Naive thymus-derived CD8-positive, alpha-beta T cell (primary cell): ENCODE measurements at regions not wholly inside any gene's neighbourhood (a gene's known extent, or its start where the extent isn't known, plus 50 kb on each side); places are given as distances from the start of the nearest gene placed in this dataset.
"Not testable (repeated sequence)": the region's sequence is repeated elsewhere in the genome, so short reads cannot be mapped to it uniquely, and the experiment has no call there.

Experiments used
- ATAC-seq, 2 donors: fragments of 150-1000 bp; cut with Tn5 transposase in 1 of 2; sonication (Bioruptor Pico), chemical (Tn5 transposase) in 1 of 2; 1 replicate in 1 of 2; 2 replicates in 1 of 2; pipeline ENCODE4 v1.10.0; 2021; ENCODE audit warnings: mild to moderate bottlenecking in 2 of 2, moderate library complexity in 2 of 2
- POLR2A ChIA-PET: fragments of 350-600 bp; sonication (Branson Sonifier 250); formaldehyde crosslinking; loops from one replicate; lab custom pipeline; 2021; ENCODE audit warnings: antibody characterized with exemption; lab: Charles Lee
- DNase-seq, 10 donors: peaks; one replicate each; pipeline versions ENCODE4 v3.0.0 to v3.0.0-alpha.2; 2020 to 2022
- H3K27ac Mint-ChIP-seq, 10 donors: one replicate each; pipeline ENCODE4 v1.8.0; 2020 to 2022; ENCODE audit warnings: mild to moderate bottlenecking in 10 of 10, mixed read lengths in 10 of 10, moderate library complexity in 4 of 10, inconsistent platforms in 1 of 10
- H3K27me3 Mint-ChIP-seq, 5 donors: one replicate each; pipeline ENCODE4 v1.8.0; 2021 to 2022; ENCODE audit warnings: mixed read lengths in 5 of 5
- H3K36me3 Mint-ChIP-seq, 3 donors: one replicate each; pipeline ENCODE4 v1.8.0; 2020 to 2022; ENCODE audit warnings: mixed read lengths in 3 of 3, mild to moderate bottlenecking in 2 of 3, inconsistent platforms in 1 of 3
- H3K4me1 Mint-ChIP-seq, 4 donors: one replicate each; pipeline ENCODE4 v1.8.0; 2021 to 2022; ENCODE audit warnings: mixed read lengths in 4 of 4
- H3K4me3 Mint-ChIP-seq, 10 donors: one replicate each; pipeline ENCODE4 v1.8.0; 2020 to 2022; ENCODE audit warnings: mild to moderate bottlenecking in 10 of 10, mixed read lengths in 10 of 10, moderate library complexity in 6 of 10, inconsistent platforms in 1 of 10
- H3K9me3 Mint-ChIP-seq, 9 donors: one replicate each; pipeline ENCODE4 v1.8.0; 2020 to 2022; ENCODE audit warnings: mixed read lengths in 9 of 9, mild to moderate bottlenecking in 3 of 9, inconsistent platforms in 1 of 9, moderate library complexity in 1 of 9

DNA sequence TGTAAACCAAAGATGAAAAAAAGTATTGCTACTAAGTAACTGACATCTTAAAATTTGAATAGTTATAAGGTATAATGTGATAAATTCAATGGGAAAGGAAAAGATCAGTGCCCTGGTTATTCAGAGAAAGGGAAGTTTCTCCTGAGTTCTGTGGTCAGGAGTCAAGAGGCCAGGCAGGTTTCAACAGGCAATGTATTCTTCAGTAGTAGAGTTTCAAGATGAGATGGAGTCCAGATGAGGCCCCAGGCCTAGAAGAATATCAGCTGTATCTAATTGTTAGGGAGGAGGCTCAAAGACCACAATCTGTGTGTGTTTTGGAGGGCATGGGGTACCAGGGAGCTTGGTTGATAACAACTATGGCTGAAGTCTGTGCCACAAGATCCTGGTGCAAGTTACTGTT, 101.4 kb upstream of the DLX6 start:
- Mint-ChIP-seq H3K4me3 (no peak overlapping the region), H3K27me3 (peaks cover 2 to 12% (median 11%) of the 10 kb centered on the region in 5 donors), H3K4me1 (no peaks in the 10 kb centered on the region), H3K36me3 (no peaks in the 10 kb centered on the region), H3K27ac (no peak overlapping the region), H3K9me3 (peaks cover 0 to 3% (median 0%) of the 10 kb centered on the region in 9 donors)
- POLR2A ChIA-PET: no interaction called here
- DNase-seq (no peak), ATAC-seq (no peak)

DNA sequence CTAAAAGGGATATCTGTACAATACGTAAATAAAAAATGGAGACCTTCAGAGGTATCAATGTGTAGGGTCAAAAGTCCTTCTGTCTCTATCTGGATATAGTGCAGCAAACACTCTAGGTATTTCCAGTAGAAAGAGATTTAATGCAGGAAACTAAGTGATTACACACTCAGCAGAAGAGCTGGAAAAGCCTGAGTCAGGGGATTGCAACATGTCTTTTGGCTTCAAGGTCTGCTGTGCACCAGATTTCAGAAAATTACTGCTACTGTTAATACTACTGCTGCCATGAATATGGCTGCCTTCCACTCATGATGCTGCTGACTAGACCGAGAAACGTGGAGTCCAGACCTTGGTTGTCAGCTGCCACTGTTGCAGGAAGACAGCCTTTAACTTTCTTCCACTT, 94.9 kb upstream of the DLX6 start:
- Mint-ChIP-seq H3K9me3 (peaks cover 0 to 2% (median 0%) of the 10 kb centered on the region in 9 donors), H3K36me3 (no peaks in the 10 kb centered on the region), H3K4me3 (no peak overlapping the region), H3K27me3 (peaks cover 10 to 20% (median 11%) of the 10 kb centered on the region in 5 donors), H3K27ac (no peak overlapping the region), H3K4me1 (no peaks in the 10 kb centered on the region)
- DNase-seq (no peak), ATAC-seq (no peak)
- POLR2A ChIA-PET: no interaction called here

DNA sequence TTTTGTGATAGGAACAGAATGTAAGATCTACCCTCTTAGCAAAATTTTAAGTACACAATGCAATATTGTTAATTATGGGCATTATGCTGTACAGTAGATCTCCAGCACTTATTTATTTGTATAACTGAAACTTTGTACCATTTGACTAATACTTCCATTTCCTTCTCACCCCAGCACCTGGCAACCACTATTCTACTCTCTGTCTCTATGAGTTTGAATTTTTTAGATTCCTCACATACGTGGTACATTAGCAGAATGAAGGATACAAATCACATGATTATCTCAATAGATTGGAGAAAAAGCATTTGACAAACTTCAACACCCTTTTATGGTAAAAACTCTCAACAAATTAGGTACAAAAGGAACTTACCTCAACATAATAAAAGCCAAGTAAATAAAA, 90.3 kb upstream of the DLX6 start:
- POLR2A ChIA-PET: no interaction called here
- H3K4me3 Mint-ChIP-seq: no peak overlapping the region
- ATAC-seq: no peak
- peaks cover 9 to 25% (median 17%) of the 10 kb centered on the region in 5 donors for H3K27me3 Mint-ChIP-seq
- no peaks in the 10 kb centered on the region for H3K36me3 Mint-ChIP-seq
- no peaks in the 10 kb centered on the region for H3K4me1 Mint-ChIP-seq
- no peak for DNase-seq
- H3K27ac Mint-ChIP-seq: no peak overlapping the region
- H3K9me3 Mint-ChIP-seq: no peaks in the 10 kb centered on the region

DNA sequence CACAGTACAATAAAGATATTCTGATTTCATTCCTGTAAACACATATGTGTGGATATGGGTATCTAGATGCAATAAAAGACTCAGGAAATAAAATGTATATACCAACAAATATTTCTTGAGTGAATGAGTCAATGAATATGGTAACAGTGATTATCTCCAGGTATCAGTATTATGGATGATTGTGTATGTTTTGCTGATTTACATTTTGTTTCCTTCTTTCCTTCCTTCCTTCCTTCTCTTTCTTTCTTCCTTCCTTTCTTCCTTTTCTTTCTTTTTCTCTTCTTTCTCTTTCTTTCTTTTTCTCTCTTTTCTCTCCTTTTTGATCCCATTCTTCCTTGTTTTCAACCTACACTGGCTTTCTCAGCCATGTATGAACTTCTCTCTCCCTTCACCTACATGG, 85.3 kb upstream of the DLX6 start:
- Mint-ChIP-seq H3K27me3 (peaks cover 19 to 45% (median 25%) of the 10 kb centered on the region in 5 donors), H3K4me1 (no peaks in the 10 kb centered on the region), H3K27ac (no peak overlapping the region), H3K36me3 (no peaks in the 10 kb centered on the region), H3K9me3 (no peaks in the 10 kb centered on the region), H3K4me3 (no peak overlapping the region)
- DNase-seq (no peak), ATAC-seq (no peak)
- POLR2A ChIA-PET: no interaction called here

DNA sequence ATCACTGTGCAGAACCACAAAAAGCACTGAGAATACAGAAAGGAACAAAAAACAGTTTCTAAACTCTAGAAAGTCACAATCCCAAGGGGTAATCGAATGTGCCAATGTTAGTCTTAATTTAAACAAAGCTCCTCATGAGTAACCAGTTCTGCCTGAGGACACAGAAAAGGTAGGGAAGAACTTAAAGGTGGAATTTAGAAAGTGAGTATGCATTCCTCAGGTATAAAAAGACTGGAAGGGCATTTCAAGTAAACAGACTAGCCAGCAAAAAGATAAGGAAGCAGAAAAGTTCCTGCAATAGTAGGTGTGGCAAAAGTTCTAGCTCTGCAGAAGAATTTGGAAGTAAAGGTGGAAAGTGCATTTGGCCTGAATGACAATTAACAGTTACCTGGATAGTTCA, 84.6 kb upstream of the DLX6 start:
- no peak for ATAC-seq
- Mint-ChIP-seq H3K4me1 (no peaks in the 10 kb centered on the region), H3K27ac (no peak overlapping the region), H3K27me3 (peaks cover 14 to 45% (median 23%) of the 10 kb centered on the region in 5 donors), H3K4me3 (no peak overlapping the region), H3K36me3 (no peaks in the 10 kb centered on the region), H3K9me3 (no peaks in the 10 kb centered on the region)
- POLR2A ChIA-PET: no interaction called here
- no peak for DNase-seq

DNA sequence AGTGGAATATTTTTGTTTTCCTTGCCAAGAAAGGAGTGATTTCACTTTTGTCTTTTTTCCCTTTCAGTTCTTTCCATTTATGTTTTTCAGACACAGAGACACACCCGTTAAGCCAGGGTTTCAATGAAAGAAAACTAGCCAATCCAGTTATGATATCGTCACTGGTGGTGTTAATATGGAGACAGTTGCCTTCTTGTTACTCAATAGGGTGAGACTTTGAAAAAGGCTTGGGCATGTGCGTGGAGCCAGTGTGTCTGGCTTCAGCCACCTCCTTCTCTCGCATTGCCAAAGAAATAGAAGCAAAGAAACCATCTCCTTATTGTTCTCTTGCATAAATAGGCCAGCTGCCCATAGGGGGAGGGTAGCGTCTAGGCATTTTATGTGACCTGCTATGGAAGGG, 84.1 kb upstream of the DLX6 start:
- no peak overlapping the region for H3K27ac Mint-ChIP-seq
- POLR2A ChIA-PET: no interaction called here
- ATAC-seq (no peak), DNase-seq (no peak)
- no peaks in the 10 kb centered on the region for H3K4me1 Mint-ChIP-seq
- H3K4me3 Mint-ChIP-seq: no peak overlapping the region
- peaks cover 14 to 45% (median 23%) of the 10 kb centered on the region in 5 donors for H3K27me3 Mint-ChIP-seq
- H3K36me3 Mint-ChIP-seq: no peaks in the 10 kb centered on the region
- no peaks in the 10 kb centered on the region for H3K9me3 Mint-ChIP-seq

DNA sequence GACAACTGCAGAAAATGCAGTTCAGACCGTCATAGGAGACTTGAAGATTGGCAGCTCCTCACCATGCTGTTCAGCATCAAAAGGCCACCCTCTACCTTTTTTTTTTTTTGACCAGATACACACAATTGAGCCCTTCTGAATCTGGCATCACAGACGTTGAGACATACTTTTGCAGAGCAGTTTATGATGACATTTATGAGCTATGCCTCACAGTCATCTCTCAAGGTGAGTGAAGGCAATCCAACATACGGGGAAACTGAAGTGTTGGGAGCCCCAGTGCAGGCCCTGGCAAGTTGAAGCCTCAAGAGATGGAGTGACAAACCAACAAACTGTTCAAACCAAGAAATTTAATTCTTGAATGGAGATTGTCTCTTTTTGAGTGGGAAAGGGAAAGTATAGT, 83.6 kb upstream of the DLX6 start:
- H3K27ac Mint-ChIP-seq: no peak overlapping the region
- no peak for ATAC-seq

DNA sequence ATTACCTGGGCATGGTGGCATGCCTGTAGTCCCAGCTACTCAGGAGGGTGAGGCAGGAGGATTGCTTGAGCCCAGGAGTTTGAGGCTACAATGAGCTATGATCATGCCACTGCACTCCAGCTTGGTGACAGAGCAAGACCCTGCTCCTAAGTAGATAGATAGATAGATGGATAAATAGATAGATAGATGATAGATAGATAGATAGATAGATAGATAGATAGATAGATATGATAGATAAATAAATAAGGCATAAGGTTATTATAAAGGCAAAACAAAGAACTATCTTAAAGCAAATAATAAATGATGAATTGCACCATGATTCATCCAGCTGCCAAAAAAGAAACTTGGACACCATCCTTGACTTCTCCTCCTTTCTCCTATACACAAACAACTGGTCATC, 82.0 kb upstream of the DLX6 start:
- H3K27ac Mint-ChIP-seq, DNase-seq, POLR2A ChIA-PET, H3K4me1 Mint-ChIP-seq, H3K9me3 Mint-ChIP-seq, H3K36me3 Mint-ChIP-seq, H3K4me3 Mint-ChIP-seq, ATAC-seq: not testable (repeated sequence)
- H3K27me3 Mint-ChIP-seq: peaks cover 11 to 45% (median 20%) of the 10 kb centered on the region in 5 donors

More for the DNA sequence above, 83.6 kb upstream of the DLX6 start:
- no peaks in the 10 kb centered on the region for H3K9me3 Mint-ChIP-seq
- no peak overlapping the region for H3K4me3 Mint-ChIP-seq
- H3K36me3 Mint-ChIP-seq: no peaks in the 10 kb centered on the region
- peaks cover 14 to 45% (median 23%) of the 10 kb centered on the region in 5 donors for H3K27me3 Mint-ChIP-seq
- DNase-seq: no peak
- no peaks in the 10 kb centered on the region for H3K4me1 Mint-ChIP-seq
- POLR2A ChIA-PET: no interaction called here

DNA sequence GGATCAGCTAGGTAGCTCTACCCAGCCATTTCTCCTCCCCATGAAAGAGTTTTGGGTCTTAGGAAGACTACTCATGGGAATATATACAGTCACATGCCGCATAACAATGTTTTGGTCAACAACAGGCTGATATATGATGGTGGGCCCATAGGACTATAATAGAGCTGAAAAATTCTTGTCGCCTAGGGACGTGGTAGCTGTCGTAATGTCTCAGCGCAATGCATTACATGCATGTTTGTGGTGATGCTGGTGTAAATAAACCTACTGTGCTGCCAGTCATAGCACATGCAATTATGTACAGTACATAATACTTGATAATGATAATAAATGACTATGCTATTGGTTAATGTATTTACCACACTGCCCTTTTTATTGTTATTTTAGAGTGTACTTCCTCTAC, 78.2 kb upstream of the DLX6 start:
- Mint-ChIP-seq H3K4me1 (no peaks in the 10 kb centered on the region), H3K9me3 (no peaks in the 10 kb centered on the region)

DNA sequence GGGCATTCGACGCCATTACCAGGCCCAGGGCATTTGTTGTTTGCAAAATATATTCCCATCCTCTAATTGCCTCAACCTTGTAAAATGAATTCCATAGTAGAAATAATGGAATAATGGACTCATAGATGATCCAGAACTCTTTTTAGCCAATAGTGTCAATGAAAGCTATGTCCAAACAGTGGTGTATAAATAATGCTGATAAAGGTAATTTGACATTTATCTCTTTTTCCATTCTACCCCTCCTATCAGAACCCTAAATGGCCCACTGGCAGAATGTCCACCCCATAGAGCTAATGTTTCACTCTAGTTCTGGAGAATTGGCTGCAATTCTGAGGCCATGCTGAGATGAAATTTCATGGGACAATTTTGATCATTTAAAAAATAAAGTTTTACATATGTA, 76.4 kb upstream of the DLX6 start:
- peaks cover 2 to 22% (median 7%) of the 10 kb centered on the region in 5 donors for H3K27me3 Mint-ChIP-seq
- no peak for ATAC-seq
- H3K4me3 Mint-ChIP-seq: no peak overlapping the region
- no peaks in the 10 kb centered on the region for H3K36me3 Mint-ChIP-seq
- no peaks in the 10 kb centered on the region for H3K9me3 Mint-ChIP-seq
- H3K4me1 Mint-ChIP-seq: no peaks in the 10 kb centered on the region
- POLR2A ChIA-PET: no interaction called here
- no peak overlapping the region for H3K27ac Mint-ChIP-seq
- DNase-seq: no peak

More for the DNA sequence above, 78.2 kb upstream of the DLX6 start:
- POLR2A ChIA-PET: no interaction called here
- H3K4me3 Mint-ChIP-seq: no peak overlapping the region
- no peak for DNase-seq
- H3K36me3 Mint-ChIP-seq: no peaks in the 10 kb centered on the region
- H3K27me3 Mint-ChIP-seq: peaks cover 7 to 36% (median 12%) of the 10 kb centered on the region in 5 donors
- ATAC-seq: no peak
- H3K27ac Mint-ChIP-seq: no peak overlapping the region

DNA sequence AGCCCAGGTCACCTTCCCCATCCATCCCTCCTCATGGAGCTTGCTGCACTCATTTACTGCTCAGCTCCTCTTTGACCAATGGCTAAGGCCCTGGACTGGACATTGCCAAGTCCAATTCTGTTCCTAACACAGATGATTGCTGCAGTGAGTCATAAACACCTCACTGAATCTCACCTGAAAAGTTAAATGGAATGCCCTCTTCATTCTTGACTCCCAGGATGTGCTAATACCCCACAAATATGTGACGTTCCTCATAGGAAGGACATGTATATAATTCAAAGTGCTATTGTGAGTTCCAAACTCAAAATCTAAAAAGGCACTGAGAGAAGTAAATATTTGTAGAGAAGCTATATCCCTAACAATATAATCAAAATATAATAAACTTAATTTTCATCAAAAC, 73.5 kb upstream of the DLX6 start:
- POLR2A ChIA-PET: no interaction called here
- no peaks in the 10 kb centered on the region for H3K4me1 Mint-ChIP-seq
- H3K9me3 Mint-ChIP-seq: no peaks in the 10 kb centered on the region
- H3K4me3 Mint-ChIP-seq: no peak overlapping the region
- peaks cover 0 to 17% (median 1%) of the 10 kb centered on the region in 5 donors for H3K27me3 Mint-ChIP-seq
- ATAC-seq (no peak), DNase-seq (no peak)
- no peaks in the 10 kb centered on the region for H3K36me3 Mint-ChIP-seq
- H3K27ac Mint-ChIP-seq: no peak overlapping the region

DNA sequence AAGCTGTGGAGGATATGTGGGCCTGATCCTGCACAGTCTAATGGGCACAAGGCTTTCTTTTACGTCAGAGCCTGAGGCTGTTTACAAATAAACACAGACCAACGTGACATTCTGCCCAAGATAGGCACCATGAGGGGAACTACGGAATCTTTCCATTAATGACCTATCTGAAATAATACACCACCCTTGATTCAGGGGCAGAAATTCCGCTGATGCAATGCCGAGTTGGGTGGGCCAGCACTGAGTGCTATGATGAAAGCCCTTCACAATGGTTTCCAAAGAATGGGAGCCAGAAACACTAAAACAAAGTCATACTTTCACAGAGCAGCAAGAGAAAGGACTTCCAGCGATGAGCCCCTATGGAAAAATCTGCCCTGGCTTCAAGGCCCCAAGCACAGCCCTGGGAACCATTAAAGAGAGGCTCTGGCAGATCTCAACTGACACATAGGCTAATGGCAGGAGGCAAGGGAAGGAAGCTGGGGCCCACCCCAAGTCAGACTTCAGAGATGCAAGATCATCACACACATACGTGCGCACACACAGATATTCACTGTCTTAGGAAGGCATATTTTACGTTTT, 72.2 kb upstream of the DLX6 start:
- no peak for ATAC-seq
- Mint-ChIP-seq H3K4me1 (no peaks in the 10 kb centered on the region), H3K4me3 (no peak overlapping the region), H3K36me3 (no peaks in the 10 kb centered on the region), H3K27ac (no peak overlapping the region), H3K9me3 (no peaks in the 10 kb centered on the region), H3K27me3 (peaks cover 0 to 17% (median 1%) of the 10 kb centered on the region in 5 donors)
- POLR2A ChIA-PET: no interaction called here
- DNase-seq: no peak

DNA sequence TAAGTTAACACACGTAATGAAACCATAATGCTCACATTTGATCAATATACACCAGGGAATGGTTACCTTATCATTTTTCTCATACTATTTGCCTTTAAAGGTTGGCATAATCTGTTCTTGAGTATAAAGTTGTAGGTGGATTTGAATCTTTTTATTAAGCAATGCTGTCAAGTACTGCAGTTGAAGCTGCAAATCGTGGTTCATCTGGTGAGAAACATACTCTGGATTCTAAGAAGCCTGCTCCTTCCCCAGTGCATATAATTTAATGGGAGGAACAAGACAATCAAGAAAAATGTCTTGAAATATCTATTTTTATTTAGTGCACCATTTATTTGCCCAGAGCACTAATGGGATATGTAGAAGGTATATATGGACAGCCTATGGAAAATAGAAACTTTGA, 68.7 kb upstream of the DLX6 start:
- H3K4me1 Mint-ChIP-seq: no peaks in the 10 kb centered on the region
- H3K27ac Mint-ChIP-seq: no peak overlapping the region
- no peaks in the 10 kb centered on the region for H3K9me3 Mint-ChIP-seq
- peaks cover 0 to 7% (median 2%) of the 10 kb centered on the region in 5 donors for H3K27me3 Mint-ChIP-seq
- DNase-seq (no peak), ATAC-seq (no peak)
- H3K36me3 Mint-ChIP-seq: no peaks in the 10 kb centered on the region
- H3K4me3 Mint-ChIP-seq: no peak overlapping the region
- POLR2A ChIA-PET: no interaction called here

DNA sequence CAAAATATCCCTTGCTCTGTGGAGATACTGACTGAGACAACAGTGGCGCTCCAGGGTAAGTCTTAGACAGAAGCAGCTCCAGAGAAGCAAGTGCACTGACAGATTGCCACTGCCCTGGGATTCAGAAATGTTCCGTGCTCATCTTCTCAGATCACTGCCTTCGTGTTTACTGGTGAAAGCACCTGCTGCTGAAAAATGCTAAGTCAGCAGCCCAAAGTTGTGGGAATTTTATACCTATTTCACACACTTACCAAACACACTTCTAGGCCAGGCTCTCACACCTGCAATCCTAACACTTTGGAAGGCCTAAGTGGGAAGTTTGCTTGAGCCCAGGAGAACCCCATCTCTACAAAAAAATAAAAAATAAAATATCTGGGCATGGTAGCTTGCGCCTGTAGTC, 63.2 kb upstream of the DLX6 start:
- Mint-ChIP-seq H3K27ac (no peak overlapping the region), H3K4me1 (no peaks in the 10 kb centered on the region), H3K36me3 (no peaks in the 10 kb centered on the region), H3K4me3 (no peak overlapping the region), H3K27me3 (peaks cover 0 to 3% (median 2%) of the 10 kb centered on the region in 5 donors), H3K9me3 (no peaks in the 10 kb centered on the region)
- DNase-seq (no peak), ATAC-seq (no peak)
- POLR2A ChIA-PET: no interaction called here
